IMR-90 (cell line): ENCODE measurements at regions not wholly inside any gene's neighbourhood (a gene's known extent, or its start where the extent isn't known, plus 50 kb on each side); places are given as distances from the start of the nearest gene placed in this dataset.

Experiments used
- ATAC-seq: fragments of 200-7000 bp; cut with Tn5 transposase; 2 replicates; pipeline ENCODE4 v1.9.1; 2020; ENCODE audit warnings: low read depth, mild to moderate bottlenecking, moderate library complexity
- BruUV-seq: library from RNA; stranded (reverse); fragments of 400-500 nt; replicated peaks from 2 replicates; lab custom pipeline; 2021; lab: Mats Ljungman, UMichigan
- CTCF ChIA-PET: fragments of 300-600 bp; formaldehyde crosslinking; extraction: SDS; loops from one replicate; lab custom pipeline; 2021; ENCODE audit warnings: antibody characterized with exemption; lab: Yijun Ruan, JAX
- POLR2A ChIA-PET: fragments of 300-600 bp; sonication (Branson Sonifier 250); formaldehyde crosslinking; loops from one replicate; lab custom pipeline; 2022; ENCODE audit warnings: antibody characterized with exemption; ENCODE audit not compliant: unreplicated experiment; lab: Charles Lee
- DNase-seq: peaks from one replicate; pipeline ENCODE4 v3.0.0; 2013
- H2AFZ ChIP-seq: replicated peaks from 2 replicates; pipeline ENCODE3; 2013; ENCODE audit warnings: low read length, mild to moderate bottlenecking; ENCODE audit not compliant: poor library complexity
- H2AK5ac ChIP-seq: 2 replicates; pipeline ENCODE4 v1.6.1; 2013; ENCODE audit warnings: low read depth, low read length, inconsistent platforms
- H2AK9ac ChIP-seq: replicated peaks from 2 replicates; pipeline ENCODE3; 2013; ENCODE audit warnings: mild to moderate bottlenecking, low read depth, low read length, moderate library complexity; ENCODE audit not compliant: poor library complexity
- H2BK120ac ChIP-seq: 2 replicates; pipeline ENCODE4 v1.6.1; 2013; ENCODE audit warnings: low read depth, low read length, inconsistent platforms
- H2BK15ac ChIP-seq: 3 replicates; pipeline ENCODE4 v1.6.1; 2013; ENCODE audit warnings: low read depth, low read length, inconsistent platforms
- H2BK20ac ChIP-seq: 2 replicates; pipeline ENCODE4 v1.6.1; 2013; ENCODE audit warnings: low read depth, mild to moderate bottlenecking, inconsistent platforms, low read length, moderate library complexity
- H2BK5ac ChIP-seq: 2 replicates; pipeline ENCODE4 v1.6.1; 2013; ENCODE audit warnings: mild to moderate bottlenecking, low read depth, low read length, inconsistent platforms; ENCODE audit not compliant: poor library complexity, severe bottlenecking
- H3K14ac ChIP-seq: replicated peaks from 2 replicates; pipeline ENCODE4 v1.6.1; 2013; ENCODE audit warnings: low read depth, low read length, inconsistent platforms
- H3K18ac ChIP-seq: 2 replicates; pipeline ENCODE4 v1.6.1; 2013; ENCODE audit warnings: low read depth, low read length, control low read depth
- H3K23ac ChIP-seq: 2 replicates; pipeline ENCODE4 v1.6.1; 2013; ENCODE audit warnings: low read depth, low read length, inconsistent platforms
- H3K27ac ChIP-seq: 2 replicates; pipeline ENCODE4 v1.5.1; 2013; ENCODE audit warnings: mild to moderate bottlenecking, control low read depth, low read length; ENCODE audit not compliant: insufficient read depth
- H3K27me3 ChIP-seq: 2 replicates; pipeline ENCODE4 v1.6.1; 2013; ENCODE audit warnings: low read length; ENCODE audit not compliant: control insufficient read depth, insufficient read depth
- H3K36me3 ChIP-seq: 2 replicates; pipeline ENCODE4 v1.6.1; 2013; ENCODE audit warnings: low read length, mixed read lengths; ENCODE audit not compliant: control insufficient read depth, insufficient read depth
- H3K4ac ChIP-seq: 2 replicates; pipeline ENCODE4 v1.6.1; 2013; ENCODE audit warnings: low read depth, low read length, inconsistent platforms
- H3K4me1 ChIP-seq: 2 replicates; pipeline ENCODE4 v1.6.1; 2013; ENCODE audit warnings: low read length, mixed read lengths; ENCODE audit not compliant: control insufficient read depth, insufficient read depth
- H3K4me2 ChIP-seq: 2 replicates; pipeline ENCODE4 v1.6.1; 2013; ENCODE audit warnings: low read depth, mild to moderate bottlenecking, control low read depth, low read length, moderate library complexity
- H3K4me3 ChIP-seq: 2 replicates; pipeline ENCODE4 v1.5.1; 2013; ENCODE audit warnings: low read depth, mild to moderate bottlenecking, control low read depth, low read length, moderate library complexity; ENCODE audit not compliant: insufficient read depth
- H3K56ac ChIP-seq: 2 replicates; pipeline ENCODE4 v1.6.1; 2013; ENCODE audit warnings: low read length, inconsistent platforms; ENCODE audit not compliant: insufficient read depth; ENCODE audit errors: extremely low read depth
- H3K79me1 ChIP-seq, 2 experiments: 2 replicates each; pipeline ENCODE4 v1.6.1; 2013; ENCODE audit warnings: low read length in 2 of 2, inconsistent platforms in 1 of 2, low read depth in 1 of 2
- H3K9ac ChIP-seq: 2 replicates; pipeline ENCODE4 v1.6.1; 2013; ENCODE audit warnings: low read depth, low read length, control low read depth
- H3K9me1 ChIP-seq: 2 replicates; pipeline ENCODE4 v1.6.1; 2013; ENCODE audit warnings: low read length, inconsistent platforms; ENCODE audit not compliant: insufficient read depth
- H3K9me3 ChIP-seq: 2 replicates; pipeline ENCODE4 v1.6.1; 2013; ENCODE audit warnings: low read length; ENCODE audit not compliant: control insufficient read depth, insufficient read depth
- H4K20me1 ChIP-seq: 2 replicates; pipeline ENCODE4 v1.6.1; 2013; ENCODE audit warnings: low read length, inconsistent platforms; ENCODE audit not compliant: insufficient read depth
- H4K5ac ChIP-seq: 2 replicates; pipeline ENCODE4 v1.6.1; 2013; ENCODE audit warnings: mild to moderate bottlenecking, low read depth, low read length, control low read depth
- H4K8ac ChIP-seq, 2 experiments: 2 replicates each; pipeline ENCODE4 v1.6.1; 2013; ENCODE audit warnings: low read depth in 2 of 2, low read length in 2 of 2, control low read depth in 1 of 2, inconsistent platforms in 1 of 2
- H4K91ac ChIP-seq: 2 replicates; pipeline ENCODE4 v1.6.1; 2013; ENCODE audit warnings: low read depth, low read length, inconsistent platforms; ENCODE audit not compliant: insufficient read depth
- CTCF ChIP-seq: conservative IDR thresholded peaks from 2 replicates; pipeline ENCODE4 v1.5.1; 2012; ENCODE audit warnings: mild to moderate bottlenecking, low read depth, low read length, improper control_type of control experiment
- ELK1 ChIP-seq: fragments of 150-350 bp; IDR thresholded peaks from 2 replicates; pipeline ENCODE4 v1.6.1; 2016; ENCODE audit warnings: low read depth, mild to moderate bottlenecking, low read length, moderate library complexity, borderline replicate concordance
- FOS ChIP-seq: fragments of 150-350 bp; IDR thresholded peaks from 2 replicates; pipeline ENCODE4 v1.6.1; 2016; ENCODE audit warnings: low read depth, low read length
- MAZ ChIP-seq: IDR thresholded peaks from 2 replicates; pipeline ENCODE4 v1.6.1; 2012; ENCODE audit warnings: low read depth, mild to moderate bottlenecking, low read length, improper control_type of control experiment, moderate library complexity, borderline replicate concordance
- MXI1 ChIP-seq: IDR thresholded peaks from 2 replicates; pipeline ENCODE4 v1.6.1; 2012; ENCODE audit warnings: low read depth, mild to moderate bottlenecking, low read length, moderate library complexity, borderline replicate concordance
- RCOR1 ChIP-seq: IDR thresholded peaks from 2 replicates; pipeline ENCODE4 v1.6.1; 2012; ENCODE audit warnings: mild to moderate bottlenecking, low read length, improper control_type of control experiment; ENCODE audit not compliant: insufficient replicate concordance
- SMC3 ChIP-seq: fragments of 150-350 bp; IDR thresholded peaks from 2 replicates; pipeline ENCODE4 v1.6.1; 2016; ENCODE audit warnings: low read depth, mild to moderate bottlenecking, antibody characterized with exemption, low read length, moderate library complexity
- USF2 ChIP-seq: fragments of 150-350 bp; IDR thresholded peaks from 2 replicates; pipeline ENCODE4 v1.6.1; 2017; ENCODE audit warnings: mild to moderate bottlenecking, antibody characterized with exemption, low read length, low read depth
- WGBS, 2 experiments: methylation state at CpG; one replicate each; pipeline versions ENCODE4 v1.1.5 to v1.1.7; 2013; ENCODE audit warnings: missing lambda C conversion rate in 2 of 2; ENCODE audit not compliant: insufficient read length in 1 of 2; ENCODE audit errors: extremely low coverage in 2 of 2; 5-methylcytosine and 5-hydroxymethylcytosine counted together
- dilution Hi-C: fragments of 300-500 bp; cut with HindIII; formaldehyde crosslinking; loops from one replicate; pipeline ENCODE4 v1.14.3; 2018; ENCODE audit warnings: low sequenced_read_pairs; ENCODE audit not compliant: unreplicated experiment
- in situ Hi-C: fragments of 300-500 bp; cut with MboI; formaldehyde crosslinking; loops from 3 replicates; pipeline ENCODE4 v1.14.3; 2019; ENCODE audit warnings: low sequenced_read_pairs, inconsistent platforms, mixed read lengths
- intact Hi-C: fragments of 100-400 bp; cut with micrococcal nuclease; formaldehyde crosslinking; loops from 2 replicates; pipeline ENCODE4 v1.10.0; 2022

GRCh38 chr22:34722901-34723300, 343.1 kb upstream of the ISX start:
- no CpG with 5 or more reads among the region's 2 CpGs for WGBS, 2 experiments
- POLR2A ChIA-PET = no interaction called here
- Histone ChIP-seq H3K23ac (no peak overlapping the region), H3K79me1 (no peaks in the 10 kb centered on the region), H3K4me2 (no peak overlapping the region), H3K56ac (no peak overlapping the region), H4K20me1 (no peaks in the 10 kb centered on the region), H2AK5ac (no peak overlapping the region), H2BK15ac (no peak overlapping the region), H3K9me1 (no peaks in the 10 kb centered on the region), H3K27me3 (no peaks in the 10 kb centered on the region), H3K14ac (no peak overlapping the region), H3K27ac (no peak overlapping the region), H3K4me3 (no peak overlapping the region), H4K5ac (no peak overlapping the region), H2AK9ac (no peak overlapping the region), H2BK20ac (no peak overlapping the region), H2BK5ac (no peak overlapping the region), H3K9me3 (peaks cover 10% of the 10 kb centered on the region), H2AFZ (no peak overlapping the region), H3K36me3 (no peaks in the 10 kb centered on the region), H4K8ac (no peak overlapping the region), H3K18ac (no peak overlapping the region), H2BK120ac (no peak overlapping the region), H4K91ac (no peak overlapping the region), H3K4ac (no peak overlapping the region), H3K9ac (no peak overlapping the region), H3K4me1 (no peaks in the 10 kb centered on the region)
- no TSS peak for BruUV-seq
- DNase-seq = no peak
- CTCF ChIA-PET = no interaction called here
- in situ Hi-C loops (no loop called here), dilution Hi-C loops (no loop called here), intact Hi-C loops (no loop called here)
- no peak for ATAC-seq
- TF ChIP-seq SMC3 = no peak
- TF ChIP-seq MAZ = no peak
- no peak for TF ChIP-seq RCOR1
- TF ChIP-seq USF2 = no peak
- TF ChIP-seq FOS = no peak
- no peak for TF ChIP-seq CTCF
- no peak for TF ChIP-seq MXI1
- TF ChIP-seq ELK1 = no peak
